ENCODE measurements at regions not wholly inside any gene's neighbourhood (a gene's known extent, or its start where the extent isn't known, plus 50 kb on each side); places are given as distances from the start of the nearest gene placed in this dataset.

- no peak for DNase-seq (ENCODE audit: low read depth)
Observed at GRCh38 chr19:28471731-28472510, 741.0 kb downstream of the UQCRFS1 start.

- no peak for DNase-seq (ENCODE audit: low read depth)
Observed at GRCh38 chr19:28469544-28469943, 743.4 kb downstream of the UQCRFS1 start.

GRCh38 chr19:28468701-28469459 is 744.1 kb downstream of the UQCRFS1 start:
- peak; percentile 20 for DNase-seq (ENCODE audit: low read depth)

GRCh38 chr19:28466107-28467045 is 746.6 kb downstream of the UQCRFS1 start:
- peak; percentile 48 for DNase-seq (ENCODE audit: low read depth)

GRCh38 chr19:28465371-28466086 is 747.4 kb downstream of the UQCRFS1 start:
- no peak for DNase-seq (ENCODE audit: low read depth)

GRCh38 chr19:28463493-28464053 is 749.4 kb downstream of the UQCRFS1 start:
- DNase-seq (ENCODE audit: low read depth): no peak

GRCh38 chr19:28457620-28458019 is 755.3 kb downstream of the UQCRFS1 start:
- no peak for DNase-seq (ENCODE audit: low read depth)

GRCh38 chr19:28456708-28457320 is 756.1 kb downstream of the UQCRFS1 start:
- DNase-seq (ENCODE audit: low read depth): no peak

- DNase-seq (ENCODE audit: low read depth): no peak
Observed at GRCh38 chr19:28456252-28456651, 756.7 kb downstream of the UQCRFS1 start.

GRCh38 chr19:28454083-28454482 is 758.9 kb downstream of the UQCRFS1 start:
- no peak for DNase-seq (ENCODE audit: low read depth)

- no peak for DNase-seq (ENCODE audit: low read depth)
Observed at GRCh38 chr19:28453420-28453819, 759.5 kb downstream of the UQCRFS1 start.

GRCh38 chr19:28449803-28450202 is 763.1 kb downstream of the UQCRFS1 start:
- no peak for DNase-seq (ENCODE audit: low read depth)

GRCh38 chr19:28446511-28446910 is 766.4 kb downstream of the UQCRFS1 start:
- no peak for DNase-seq (ENCODE audit: low read depth)

GRCh38 chr19:28445826-28446225 is 767.1 kb downstream of the UQCRFS1 start:
- DNase-seq (ENCODE audit: low read depth): no peak

GRCh38 chr19:28444362-28444761 is 768.6 kb downstream of the UQCRFS1 start:
- no peak for DNase-seq (ENCODE audit: low read depth)

GRCh38 chr19:28443361-28443760 is 769.6 kb downstream of the UQCRFS1 start:
- no peak for DNase-seq (ENCODE audit: low read depth)

- no peak for DNase-seq (ENCODE audit: low read depth)
Observed at GRCh38 chr19:28437390-28438346, 775.3 kb downstream of the UQCRFS1 start.

- no peak for DNase-seq (ENCODE audit: low read depth)
Observed at GRCh38 chr19:28436320-28436719, 776.6 kb downstream of the UQCRFS1 start.

- no peak for DNase-seq (ENCODE audit: low read depth)
Observed at GRCh38 chr19:28435551-28436271, 777.2 kb downstream of the UQCRFS1 start.

All from stimulated activated CD8-positive, alpha-beta memory T cell treated with anti-CD3 and anti-CD28 coated beads, Interleukin-12 subunit alpha, Interleukin-12 subunit beta, amount 100 ng/mL, for 1 hour (primary cell).